SW 1271 (cell line): ENCODE measurements at regions not wholly inside any gene's neighbourhood (a gene's known extent, or its start where the extent isn't known, plus 50 kb on each side); places are given as distances from the start of the nearest gene placed in this dataset.

Experiments used
- DNase-seq, 2 experiments: peaks; one replicate each; lab custom pipeline; 2025; lab: John Stamatoyannopoulos, UW

DNA sequence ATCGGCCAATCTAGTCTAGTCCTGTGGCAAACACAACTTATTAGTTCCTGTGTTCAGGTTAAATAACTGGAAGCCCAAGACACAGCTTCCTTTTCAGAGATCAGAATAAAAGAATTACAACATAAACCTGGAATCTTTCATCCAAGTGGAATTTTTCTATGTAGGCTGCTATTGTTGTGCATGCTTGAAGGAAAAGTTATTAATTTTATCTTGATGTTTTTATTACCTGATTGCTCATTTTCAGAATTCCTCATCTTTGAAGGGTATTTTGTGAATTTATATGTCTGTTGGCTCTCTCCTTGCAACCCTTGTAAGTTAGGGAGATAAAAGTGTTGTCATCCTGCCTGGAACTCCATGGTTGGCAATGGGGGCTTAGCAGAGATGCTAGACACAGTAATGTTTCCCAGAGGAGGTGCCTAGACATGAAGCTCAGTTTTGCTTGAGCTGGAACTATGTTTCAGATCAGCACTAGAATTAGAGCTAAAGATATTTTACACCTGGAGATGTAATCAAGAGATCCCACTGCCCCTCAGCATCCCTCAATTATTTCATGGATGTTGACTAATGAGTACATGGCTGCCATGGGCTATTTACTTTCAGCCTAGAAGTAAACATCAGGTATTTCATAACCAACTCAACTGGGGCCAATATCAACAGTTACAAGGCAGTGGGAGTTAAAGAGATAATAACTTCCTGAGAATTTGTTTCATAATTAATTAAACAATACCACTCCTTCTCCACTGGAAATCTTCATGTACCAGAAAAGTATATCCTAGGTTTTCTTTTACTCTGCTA, 367.0 kb upstream of the MARCKS start:
- DNase-seq, result no peak

DNA sequence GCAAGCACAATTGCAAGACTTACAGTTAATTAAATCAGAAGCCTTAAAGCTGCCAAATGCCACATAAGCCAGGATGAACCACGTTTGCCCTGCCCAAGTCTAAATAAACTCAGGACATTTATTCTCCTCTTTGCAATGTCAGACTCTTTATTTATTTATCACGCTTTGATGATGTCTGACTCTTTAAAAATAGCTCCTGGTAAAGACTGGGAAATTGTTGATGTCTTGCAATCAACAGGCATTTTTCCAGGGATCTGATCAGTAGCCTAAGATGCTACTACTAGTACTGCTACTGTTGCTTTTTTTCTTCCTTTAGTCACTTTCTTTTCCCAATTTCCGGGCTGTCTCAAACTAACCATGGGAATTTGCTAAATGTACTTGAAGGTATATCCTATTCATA, 365.8 kb upstream of the MARCKS start:
- DNase-seq, result no peak

GRCh38 chr6:113493991-113494390, 363.2 kb upstream of the MARCKS start:
- DNase-seq, result no peak

GRCh38 chr6:113495521-113495920, 361.6 kb upstream of the MARCKS start:
- no peak for DNase-seq

- no peak for DNase-seq
These were observed 361.0 kb upstream of the MARCKS start for GRCh38 chr6:113496166-113496565.

DNA sequence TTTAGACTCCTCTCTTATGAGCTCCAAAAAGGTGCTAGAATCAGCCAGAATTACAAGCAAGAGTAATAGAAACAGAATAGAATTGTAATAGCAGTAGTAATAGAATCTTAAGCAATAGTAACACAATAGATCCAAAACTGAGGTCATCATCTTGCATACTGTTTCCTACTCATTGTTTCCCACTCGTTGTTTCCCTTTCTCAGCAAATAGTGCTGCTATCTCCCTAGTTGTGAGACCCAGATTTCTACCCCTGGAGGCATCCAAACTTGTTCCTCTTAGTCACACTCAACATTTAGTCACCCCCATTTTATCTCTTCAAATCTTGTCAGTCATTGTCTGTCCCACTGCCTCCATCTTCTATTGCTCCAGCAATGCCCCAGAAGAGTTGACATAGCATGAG, 356.9 kb upstream of the MARCKS start:
- no peak for DNase-seq

DNA sequence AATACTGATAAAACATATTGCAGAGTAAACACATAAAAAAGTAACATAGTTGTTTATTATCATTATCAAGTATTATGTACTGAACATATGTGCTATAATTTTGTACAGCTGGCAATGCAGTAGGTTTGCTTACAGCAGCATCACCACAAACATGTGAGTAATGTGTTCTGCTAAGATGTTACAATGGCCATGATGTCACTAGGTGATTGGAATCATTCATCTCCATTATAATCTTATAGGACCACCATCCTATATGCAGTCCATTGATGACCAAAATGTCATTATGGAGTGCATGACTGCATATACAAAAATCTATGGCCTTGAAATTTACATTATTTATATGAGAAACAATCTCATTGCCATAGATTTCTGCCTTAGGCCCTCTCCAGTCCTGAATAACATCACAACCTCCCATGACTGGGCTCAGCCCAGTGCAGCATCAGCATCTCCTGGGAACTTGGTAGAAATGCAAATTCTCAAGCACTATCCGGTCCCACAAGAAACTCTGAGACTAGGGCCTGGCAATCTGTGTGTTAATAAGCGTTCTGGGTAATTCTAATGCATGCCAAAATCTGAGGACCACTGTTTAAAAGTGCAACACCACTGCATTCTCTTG, 352.0 kb upstream of the MARCKS start:
- DNase-seq, result no peak

DNA sequence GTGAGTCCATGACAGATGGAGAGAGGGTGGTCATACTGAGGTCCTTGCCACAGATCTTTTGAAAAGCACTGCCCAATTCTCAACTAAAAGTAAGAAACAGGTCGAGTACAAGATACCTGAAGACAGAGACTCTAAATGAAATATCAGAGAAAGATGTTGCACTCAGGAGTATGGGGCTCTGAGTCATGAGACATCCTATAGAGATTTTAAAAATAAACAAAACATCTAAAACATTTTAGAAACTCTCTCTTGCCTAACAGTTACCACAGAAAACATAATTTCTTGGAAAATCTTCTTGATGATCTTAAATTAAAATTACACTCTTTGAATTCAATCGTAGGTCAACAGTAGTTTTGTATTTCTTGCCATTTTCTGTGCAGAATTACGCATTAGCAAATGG, 348.9 kb upstream of the MARCKS start:
- DNase-seq, result no peak

DNA sequence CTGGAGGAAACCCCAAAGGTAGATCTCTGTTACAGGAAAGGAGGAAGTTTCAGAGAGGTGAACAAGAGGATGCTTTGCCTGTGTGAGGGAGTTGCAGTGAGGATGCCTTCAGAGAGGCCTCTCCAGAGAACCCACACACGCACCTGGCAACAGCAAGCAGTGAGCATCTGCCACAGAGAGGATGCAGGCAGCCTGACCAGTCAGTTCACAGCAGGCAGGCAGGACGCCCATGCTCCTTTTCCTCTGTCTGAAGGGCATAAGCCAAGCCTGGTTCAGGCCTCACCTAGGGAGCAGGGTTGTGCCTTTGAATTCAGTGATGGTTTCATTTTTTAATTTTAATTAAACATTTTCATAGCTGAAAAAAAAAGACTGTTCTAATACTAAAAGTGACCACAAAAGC, 346.0 kb upstream of the MARCKS start:
- DNase-seq, result no peak

GRCh38 chr6:113512576-113512975, 344.6 kb upstream of the MARCKS start:
- DNase-seq, result no peak

DNA sequence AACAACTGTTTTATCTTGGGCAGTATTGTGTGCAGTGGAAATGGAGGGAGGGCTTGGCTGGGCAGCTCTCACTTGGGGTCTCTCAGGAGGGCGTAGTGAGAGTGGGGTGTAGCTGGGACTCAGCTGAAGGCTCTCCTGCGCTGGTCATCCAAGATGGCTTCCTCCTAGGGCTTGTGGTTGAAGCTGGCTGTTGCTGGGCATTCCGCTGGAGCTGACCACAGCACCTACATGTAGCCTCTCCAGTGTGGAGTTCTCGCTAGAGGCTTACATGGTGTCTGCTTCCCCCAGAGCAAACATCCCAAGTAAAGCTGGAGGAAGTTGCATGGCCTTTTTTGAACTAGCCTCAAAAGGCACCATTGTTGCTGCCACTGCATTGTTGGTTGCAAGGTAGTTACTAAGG, 344.1 kb upstream of the MARCKS start:
- DNase-seq, result no peak

DNA sequence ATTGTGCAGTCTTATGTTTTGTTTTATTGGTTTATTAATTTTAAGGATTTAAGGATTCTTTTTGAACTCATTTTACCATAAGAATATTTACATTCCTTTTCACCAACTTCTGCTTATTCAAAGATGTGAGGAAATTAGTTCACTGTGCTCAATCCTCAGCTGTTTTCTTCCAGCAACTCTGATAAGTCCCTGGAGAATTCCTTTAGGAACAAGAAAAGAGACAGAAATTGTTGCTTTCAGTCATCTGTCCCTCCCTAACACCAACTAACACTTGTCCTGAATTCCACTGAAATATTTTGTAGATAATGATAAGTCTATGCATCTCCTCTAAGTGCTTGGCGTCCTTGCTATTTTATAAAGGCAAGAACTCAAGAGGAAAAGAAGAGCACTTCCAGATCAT, 334.8 kb upstream of the MARCKS start:
- DNase-seq, result no peak

GRCh38 chr6:113524826-113525225, 332.3 kb upstream of the MARCKS start:
- no peak for DNase-seq

GRCh38 chr6:113526553-113526952, 330.6 kb upstream of the MARCKS start:
- no peak for DNase-seq

DNA sequence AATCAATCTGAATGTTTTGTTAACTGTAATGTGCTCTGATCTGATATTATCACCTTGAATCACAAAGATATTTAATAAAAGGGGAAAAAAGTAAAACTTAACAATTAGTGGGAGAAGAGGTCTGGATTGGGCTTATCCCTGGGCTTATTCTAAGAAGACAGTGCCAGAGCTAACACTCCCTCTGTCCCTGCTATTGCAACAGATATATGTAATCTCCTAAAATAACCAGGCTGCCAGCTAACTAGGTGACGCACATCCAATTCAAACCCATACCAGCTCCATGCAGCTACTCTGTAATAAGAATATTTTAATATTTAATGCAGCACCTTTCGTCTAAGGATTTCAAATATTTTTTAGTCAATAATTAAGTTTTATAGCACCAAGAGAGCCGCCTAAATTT, 330.1 kb upstream of the MARCKS start:
- DNase-seq, result no peak

GRCh38 chr6:113528111-113528510, 329.0 kb upstream of the MARCKS start:
- DNase-seq, result no peak

DNA sequence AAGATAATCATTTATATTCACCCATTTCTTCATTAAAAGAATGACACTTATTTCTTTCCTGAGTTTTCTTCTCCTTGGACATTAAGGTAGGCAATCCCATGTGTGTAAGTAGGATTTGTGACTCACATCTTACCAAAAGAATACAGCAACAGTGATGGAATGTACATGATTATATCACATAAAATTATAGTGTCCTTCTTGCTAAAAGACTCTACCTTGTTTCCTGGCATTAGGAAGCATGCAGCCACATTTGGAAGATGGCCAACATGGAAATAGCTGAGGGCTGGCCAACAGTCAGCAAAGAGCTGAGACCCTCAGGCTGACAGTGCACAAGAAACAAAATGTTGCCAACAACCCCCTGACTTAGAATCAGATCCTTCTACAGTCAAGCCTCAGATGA, 327.9 kb upstream of the MARCKS start:
- no peak for DNase-seq

DNA sequence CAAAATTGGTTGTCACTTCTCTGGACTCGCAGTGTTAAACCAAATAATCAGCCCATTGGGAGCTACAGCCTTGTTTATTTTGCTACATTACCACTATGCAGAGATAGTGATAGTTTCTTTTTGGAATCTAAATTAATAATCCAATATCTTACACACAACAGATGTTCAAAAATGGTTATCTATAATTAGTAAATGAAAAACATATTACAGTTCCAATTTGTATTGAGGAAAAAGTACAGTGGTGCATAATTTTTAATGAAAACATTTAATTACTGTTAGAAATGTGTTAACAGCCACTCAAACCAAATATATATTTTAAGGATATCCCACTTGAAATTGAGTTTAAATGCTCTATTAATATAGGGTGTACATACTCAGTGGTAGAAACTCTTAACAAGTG, 327.3 kb upstream of the MARCKS start:
- no peak for DNase-seq

- DNase-seq, result no peak
These were observed 326.4 kb upstream of the MARCKS start for GRCh38 chr6:113530769-113531168.

GRCh38 chr6:113539202-113539601, 317.9 kb upstream of the MARCKS start:
- no peak for DNase-seq

GRCh38 chr6:113539623-113540022, 317.5 kb upstream of the MARCKS start:
- DNase-seq, result no peak

GRCh38 chr6:113540466-113540865, 316.7 kb upstream of the MARCKS start:
- no peak for DNase-seq

DNA sequence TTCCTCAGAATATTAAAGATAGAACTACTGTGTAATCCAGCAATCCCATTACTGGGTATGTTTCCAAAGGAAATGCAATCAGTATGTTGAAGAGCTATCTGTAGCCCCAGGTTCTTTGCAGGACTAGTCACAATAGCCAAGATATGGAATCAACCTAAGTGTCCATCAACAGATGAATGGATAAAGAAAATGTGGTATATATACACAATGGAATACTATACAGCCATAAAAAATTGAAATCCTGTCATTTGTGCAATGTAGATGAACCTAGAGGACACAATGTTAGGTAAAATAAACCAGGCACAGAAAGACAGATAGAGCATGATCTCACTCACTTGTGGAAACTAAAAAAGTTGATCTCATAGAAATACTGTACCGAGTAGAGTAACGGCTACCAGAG, 306.0 kb upstream of the MARCKS start:
- no peak for DNase-seq

GRCh38 chr6:113556775-113557174, 300.4 kb upstream of the MARCKS start:
- DNase-seq, result no peak
